HuH-7 (cell line): ENCODE measurements at regions not wholly inside any gene's neighbourhood (a gene's known extent, or its start where the extent isn't known, plus 50 kb on each side); places are given as distances from the start of the nearest gene placed in this dataset.

ENCODE experiments used
- DNase-seq: peaks from one replicate; pipeline ENCODE4 v3.0.0; 2011; ENCODE audit warnings: low spot score

- no peak for DNase-seq
These were observed 681.3 kb downstream of the CPS1 start for GRCh38 chr2:211237586-211238275.

GRCh38 chr2:211241891-211242290 is 685.5 kb downstream of the CPS1 start:
- DNase-seq: no peak

DNA sequence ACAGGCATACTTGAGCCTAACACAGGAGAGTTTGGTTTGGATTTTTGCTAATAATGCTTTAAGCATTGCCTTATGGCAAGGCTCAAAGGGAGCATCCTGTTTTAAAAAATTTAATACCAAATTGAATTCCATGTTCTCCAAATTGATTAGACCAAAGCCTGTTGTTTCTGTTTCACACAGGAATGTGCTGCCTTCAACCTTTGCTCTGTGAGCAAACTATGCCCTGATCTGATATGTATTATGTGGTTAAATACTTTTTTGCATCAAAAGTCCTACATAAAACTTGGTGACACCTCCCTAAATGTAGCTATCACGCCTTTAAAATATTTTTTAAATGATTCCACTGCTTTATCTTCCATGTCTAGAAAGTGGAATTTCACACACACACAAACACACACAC is 691.4 kb downstream of the CPS1 start:
- no peak for DNase-seq

DNA sequence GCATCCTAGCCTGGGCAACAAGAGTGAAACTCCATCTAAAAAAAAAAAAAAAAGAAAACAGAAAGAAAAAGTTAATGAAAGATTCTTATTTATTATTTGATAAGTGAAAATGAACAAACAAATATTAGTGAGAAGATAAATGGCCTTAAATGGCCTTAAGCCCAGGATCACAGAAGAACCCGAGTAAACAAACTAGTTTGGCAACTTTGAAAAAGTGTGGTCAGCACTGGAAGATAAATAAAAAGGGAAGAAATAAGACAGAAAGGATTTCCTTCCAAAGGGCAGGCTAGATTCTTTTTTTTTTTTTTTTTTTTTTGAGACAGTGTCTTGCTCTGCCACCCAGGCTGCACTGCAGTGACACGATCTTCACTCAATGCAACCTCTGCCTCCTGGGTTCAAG is 692.4 kb downstream of the CPS1 start:
- DNase-seq: no peak

DNA sequence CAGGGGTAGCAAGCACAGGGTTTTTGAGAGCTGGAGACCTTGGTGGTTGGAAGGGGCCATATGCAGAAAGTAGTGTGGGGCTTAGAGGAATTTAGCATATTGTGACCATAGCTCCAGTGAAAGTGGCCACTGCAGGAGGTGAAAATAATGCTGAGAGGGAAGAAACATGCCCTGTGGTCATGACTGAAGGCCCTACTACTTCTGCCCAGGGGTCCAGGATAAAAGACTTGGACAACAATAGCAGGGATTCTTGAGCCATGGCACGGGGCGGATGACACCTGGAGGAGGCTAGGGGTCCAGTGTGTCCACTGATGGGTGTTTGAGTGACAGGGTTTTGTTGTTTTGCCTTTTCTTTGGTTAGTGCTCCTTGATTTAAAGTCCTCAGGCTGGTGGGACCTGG is 694.6 kb downstream of the CPS1 start:
- no peak for DNase-seq

DNA sequence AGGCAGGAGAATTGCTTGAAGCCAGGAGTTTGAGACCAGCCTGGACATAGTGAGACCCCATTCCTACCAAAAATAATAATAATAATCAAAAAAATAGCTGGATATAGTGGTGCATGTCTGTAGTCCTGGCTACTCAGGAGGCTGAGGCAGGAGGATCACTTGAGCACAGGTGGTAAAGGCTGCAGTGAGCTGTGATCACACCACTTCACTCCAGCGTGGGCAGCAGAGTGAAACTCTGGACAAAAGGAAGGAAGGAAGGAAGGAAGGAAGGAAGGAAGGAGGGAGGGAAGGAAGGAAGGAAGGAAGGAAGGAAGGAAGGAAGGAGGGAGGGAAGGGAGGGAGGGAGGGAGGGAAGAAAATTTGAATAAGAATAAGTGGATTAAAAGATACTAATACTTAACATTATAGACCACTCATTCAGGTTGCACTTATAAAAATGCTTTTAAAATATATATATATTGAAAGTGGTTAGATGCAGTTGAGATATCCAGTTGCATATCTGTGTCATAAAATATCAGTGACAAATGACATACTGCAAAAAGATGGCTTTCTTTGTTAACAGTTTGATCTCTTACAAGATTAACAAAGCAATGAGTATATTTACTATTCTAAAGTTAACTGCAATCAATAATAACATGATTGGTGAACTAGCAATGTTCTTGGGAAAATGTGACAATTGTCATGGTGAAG is 702.4 kb downstream of the CPS1 start:
- DNase-seq: no peak

DNA sequence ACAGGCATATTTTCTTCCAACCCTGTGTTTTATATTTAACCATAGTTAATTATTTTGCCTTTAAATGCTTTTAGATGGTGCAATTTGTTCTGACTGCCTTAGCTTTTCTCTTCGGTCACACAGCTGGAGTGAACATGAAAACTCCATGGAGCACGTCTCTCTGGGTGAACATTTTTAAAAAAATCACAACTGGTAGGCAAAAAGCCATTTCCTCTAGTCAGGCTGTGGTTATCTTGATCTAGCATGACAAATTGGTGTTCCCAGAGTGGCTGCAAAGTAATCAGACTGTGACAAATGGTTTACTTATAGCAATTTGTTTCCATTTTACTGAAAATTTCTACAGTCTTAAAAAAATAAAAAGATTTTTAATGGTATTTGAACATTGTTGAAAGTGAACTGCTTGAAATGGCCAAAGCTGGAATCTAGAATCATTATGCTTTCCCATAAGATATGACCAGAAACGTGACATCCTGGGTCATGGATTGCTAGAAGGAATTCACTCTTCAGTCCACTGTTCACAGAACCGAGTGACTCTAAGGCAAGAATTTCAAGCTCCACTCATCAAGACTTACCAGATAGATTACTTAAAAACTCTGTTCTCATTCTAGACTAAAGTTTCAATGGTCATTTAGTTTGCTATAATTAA is 703.6 kb downstream of the CPS1 start:
- DNase-seq: no peak

DNA sequence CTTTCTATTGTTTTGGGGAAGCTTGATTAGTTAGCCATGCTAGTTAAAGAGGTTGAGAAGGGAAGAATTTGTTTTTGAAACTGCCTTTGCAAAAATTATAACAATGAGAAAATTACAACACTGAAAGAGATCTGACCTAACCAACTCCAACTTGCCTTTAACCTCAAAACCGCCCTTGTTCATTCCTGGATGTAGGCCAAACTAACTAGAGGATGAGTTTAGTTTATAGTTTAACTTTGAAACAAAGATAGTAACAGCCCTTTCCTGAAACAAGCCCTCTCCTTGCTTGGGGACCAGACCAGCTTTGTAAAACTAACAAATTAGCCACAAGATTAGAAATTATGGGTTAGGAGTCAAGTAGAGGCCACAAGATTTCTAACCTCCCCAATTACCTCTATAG is 713.9 kb downstream of the CPS1 start:
- DNase-seq: no peak

DNA sequence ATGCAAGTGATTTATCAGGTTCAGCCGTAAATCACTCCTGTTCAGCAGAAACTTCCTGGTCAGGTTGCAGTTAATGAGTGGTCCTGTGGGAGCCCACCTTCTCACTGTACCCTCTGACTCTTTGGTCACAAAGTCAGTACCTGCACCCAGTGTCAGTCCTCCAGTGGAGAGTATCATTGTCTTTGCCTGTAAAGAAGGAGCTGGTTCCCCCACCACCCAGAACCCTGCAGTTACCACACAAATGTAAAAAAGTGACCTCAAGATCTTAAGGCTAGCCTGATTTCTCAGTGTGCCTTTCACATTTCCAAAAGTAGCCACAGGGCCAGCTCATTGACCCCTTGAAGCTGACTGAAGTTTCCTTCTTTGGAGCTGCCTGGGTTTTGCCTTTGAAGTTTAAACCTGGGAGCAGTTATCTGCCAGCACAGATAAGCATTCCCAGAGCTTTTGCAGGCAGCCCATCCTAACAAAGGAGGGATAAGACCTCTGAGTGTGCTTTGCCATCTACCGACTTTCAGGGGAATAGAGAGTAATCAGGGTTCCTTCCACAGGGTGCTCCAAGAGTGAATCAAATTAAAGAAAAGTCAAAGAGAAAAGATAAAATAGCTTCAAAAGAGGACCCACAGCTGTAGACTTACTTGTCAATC is 725.2 kb downstream of the CPS1 start:
- DNase-seq: no peak

DNA sequence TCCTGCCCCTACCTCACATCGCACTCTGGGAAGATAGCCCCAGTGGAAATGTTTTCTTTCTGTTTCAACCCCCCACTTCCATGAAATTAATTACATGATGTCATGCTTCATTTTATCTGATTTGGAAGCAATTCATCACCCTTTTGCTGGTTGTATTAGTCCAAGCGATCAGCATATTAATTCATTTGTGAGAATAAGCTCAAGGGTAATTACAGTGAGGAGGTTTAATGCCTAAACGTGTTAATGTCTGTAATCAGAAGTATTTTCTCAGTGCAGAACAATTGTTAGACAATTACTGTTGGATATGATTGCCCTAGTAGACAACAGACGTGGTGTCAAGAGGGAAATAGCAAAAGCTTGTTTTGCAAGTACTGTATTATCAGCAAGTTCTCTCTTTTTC is 746.3 kb downstream of the CPS1 start:
- DNase-seq: no peak

DNA sequence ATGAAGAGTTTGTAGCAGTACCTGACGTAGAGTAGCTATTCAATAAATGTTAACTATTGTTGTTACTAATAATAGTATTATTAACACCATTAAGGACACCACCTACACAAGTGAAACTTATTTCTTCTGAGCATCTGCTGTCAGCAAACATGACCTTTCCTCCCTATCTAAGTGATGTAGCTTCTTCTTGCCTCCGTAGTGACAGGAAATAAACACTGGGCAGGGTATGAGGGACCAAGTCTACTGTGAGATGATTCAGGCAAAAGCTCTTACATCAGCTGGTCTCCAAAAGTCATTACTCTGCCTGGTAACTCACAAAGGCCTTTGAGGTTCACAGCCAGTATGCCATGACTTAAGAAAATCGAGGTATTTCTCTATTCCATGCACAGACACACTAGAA is 750.5 kb downstream of the CPS1 start:
- no peak for DNase-seq
